K562 (cell line): ENCODE measurements at regions not wholly inside any gene's neighbourhood (a gene's known extent, or its start where the extent isn't known, plus 50 kb on each side); places are given as distances from the start of the nearest gene placed in this dataset.

ENCODE experiments used
- CREB1 ChIP-seq, 2 experiments: sonication (generic) in 1 of 2; formaldehyde crosslinking in 1 of 2; IDR thresholded peaks; 2 replicates each; pipeline versions ENCODE4 v1.6.1 to v1.8.0; 2012 to 2022; ENCODE audit warnings: inconsistent platforms in 1 of 2, mild to moderate bottlenecking in 1 of 2, missing genetic modification reagents in 1 of 2, moderate library complexity in 1 of 2
- TF ChIP-seq, protein P1 (sequence below), 2 experiments: fragments of 450-650 bp; IDR thresholded peaks; 2 replicates each; pipeline ENCODE4 v1.6.1; 2016; ENCODE audit warnings: mild to moderate bottlenecking in 2 of 2, borderline replicate concordance in 1 of 2, low read depth in 1 of 2, moderate library complexity in 1 of 2

DNA sequence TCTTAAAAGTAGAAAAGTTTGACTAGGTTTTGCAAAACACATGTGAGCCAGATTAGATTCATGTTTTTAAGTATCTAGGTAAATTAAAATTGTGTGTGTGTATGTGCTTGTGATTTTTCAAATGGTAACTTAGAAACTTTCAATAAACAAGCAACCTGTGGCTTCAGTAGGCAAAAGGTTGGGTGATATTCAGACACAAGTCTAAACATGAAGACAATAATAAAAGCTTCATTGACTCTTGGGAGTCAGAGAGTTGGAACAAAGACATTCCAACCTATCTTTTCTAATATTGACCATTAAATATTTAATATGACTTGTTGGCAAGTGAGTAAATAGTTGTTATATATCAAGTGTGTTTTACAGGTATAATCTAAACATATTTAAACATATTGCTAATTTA lies 1049.6 kb upstream of the ADGRL4 start (continued):
- TF ChIP-seq, protein P1, sequence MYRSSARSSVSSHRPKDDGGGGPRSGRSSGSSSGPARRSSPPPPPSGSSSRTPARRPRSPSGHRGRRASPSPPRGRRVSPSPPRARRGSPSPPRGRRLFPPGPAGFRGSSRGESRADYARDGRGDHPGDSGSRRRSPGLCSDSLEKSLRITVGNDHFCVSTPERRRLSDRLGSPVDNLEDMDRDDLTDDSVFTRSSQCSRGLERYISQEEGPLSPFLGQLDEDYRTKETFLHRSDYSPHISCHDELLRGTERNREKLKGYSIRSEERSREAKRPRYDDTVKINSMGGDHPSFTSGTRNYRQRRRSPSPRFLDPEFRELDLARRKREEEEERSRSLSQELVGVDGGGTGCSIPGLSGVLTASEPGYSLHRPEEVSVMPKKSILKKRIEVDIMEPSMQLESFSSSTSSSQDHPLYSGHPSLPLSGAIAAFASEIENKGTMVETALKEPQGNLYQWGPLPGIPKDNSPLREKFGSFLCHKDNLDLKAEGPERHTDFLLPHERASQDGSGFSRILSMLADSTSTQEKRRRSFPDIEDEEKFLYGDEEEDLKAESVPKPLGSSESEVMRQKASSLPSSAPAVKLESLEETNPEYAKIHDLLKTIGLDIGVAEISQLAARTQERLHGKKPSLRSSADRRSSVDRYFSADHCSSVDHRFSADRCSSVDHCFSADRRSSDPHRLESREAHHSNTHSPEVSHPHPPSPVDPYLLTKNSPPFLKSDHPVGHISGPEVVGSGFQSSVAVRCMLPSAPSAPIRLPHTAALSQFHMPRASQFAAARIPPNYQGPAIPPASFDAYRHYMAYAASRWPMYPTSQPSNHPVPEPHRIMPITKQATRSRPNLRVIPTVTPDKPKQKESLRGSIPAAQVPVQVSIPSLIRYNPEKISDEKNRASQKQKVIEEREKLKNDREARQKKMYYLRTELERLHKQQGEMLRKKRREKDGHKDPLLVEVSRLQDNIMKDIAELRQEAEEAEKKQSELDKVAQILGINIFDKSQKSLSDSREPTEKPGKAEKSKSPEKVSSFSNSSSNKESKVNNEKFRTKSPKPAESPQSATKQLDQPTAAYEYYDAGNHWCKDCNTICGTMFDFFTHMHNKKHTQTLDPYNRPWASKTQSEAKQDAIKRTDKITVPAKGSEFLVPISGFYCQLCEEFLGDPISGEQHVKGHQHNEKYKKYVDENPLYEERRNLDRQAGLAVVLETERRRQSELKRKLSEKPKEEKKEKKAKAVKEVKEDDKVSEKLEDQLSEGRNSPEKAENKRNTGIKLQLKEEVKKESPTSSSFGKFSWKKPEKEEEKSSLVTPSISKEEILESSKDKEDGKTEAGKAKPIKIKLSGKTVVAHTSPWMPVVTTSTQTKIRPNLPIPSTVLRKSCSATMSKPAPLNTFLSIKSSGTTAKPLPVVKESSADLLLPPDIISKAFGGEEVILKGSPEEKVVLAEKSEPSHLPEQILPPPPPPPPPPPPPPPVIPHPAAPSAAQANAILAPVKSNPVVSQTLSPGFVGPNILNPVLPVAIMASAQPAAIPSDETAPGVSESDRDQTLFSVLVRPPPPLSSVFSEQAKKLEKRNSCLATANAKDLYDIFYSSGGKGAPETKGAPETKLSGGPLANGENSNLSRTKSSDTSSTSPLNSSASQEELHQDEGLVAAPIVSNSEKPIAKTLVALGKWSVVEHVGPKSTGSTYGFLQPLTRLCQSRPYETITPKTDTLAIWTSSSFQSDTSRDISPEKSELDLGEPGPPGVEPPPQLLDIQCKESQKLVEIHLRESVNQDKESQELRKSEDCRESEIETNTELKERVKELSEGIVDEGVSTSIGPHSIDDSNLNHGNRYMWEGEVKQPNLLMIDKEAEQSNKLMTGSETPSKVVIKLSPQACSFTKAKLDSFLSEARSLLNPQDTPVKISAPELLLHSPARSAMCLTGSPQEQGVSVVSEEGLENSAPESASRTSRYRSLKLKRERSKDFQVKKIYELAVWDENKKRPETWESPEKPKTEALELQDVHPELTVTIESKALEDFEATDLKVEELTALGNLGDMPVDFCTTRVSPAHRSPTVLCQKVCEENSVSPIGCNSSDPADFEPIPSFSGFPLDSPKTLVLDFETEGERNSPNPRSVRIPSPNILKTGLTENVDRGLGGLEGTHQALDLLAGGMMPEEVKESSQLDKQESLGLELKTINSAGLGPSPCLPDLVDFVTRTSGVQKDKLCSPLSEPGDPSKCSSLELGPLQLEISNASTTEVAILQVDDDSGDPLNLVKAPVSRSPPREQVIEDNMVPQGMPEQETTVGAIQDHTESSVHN (IDR thresholded peaks at IDR 0.05; ENCODE audit: borderline replicate concordance in 1 of 2, low read depth in 1 of 2), result no peak
- no peak for TF ChIP-seq CREB1 (IDR thresholded peaks at IDR 0.05)
- TF ChIP-seq CREB1 (CRISPR knock-in tag; IDR thresholded peaks at IDR 0.05), result no peak
